ENCODE measurements at regions not wholly inside any gene's neighbourhood (a gene's known extent, or its start where the extent isn't known, plus 50 kb on each side); places are given as distances from the start of the nearest gene placed in this dataset.
"Not testable (repeated sequence)": the region's sequence is repeated elsewhere in the genome, so short reads cannot be mapped to it uniquely, and the experiment has no call there.

DNA sequence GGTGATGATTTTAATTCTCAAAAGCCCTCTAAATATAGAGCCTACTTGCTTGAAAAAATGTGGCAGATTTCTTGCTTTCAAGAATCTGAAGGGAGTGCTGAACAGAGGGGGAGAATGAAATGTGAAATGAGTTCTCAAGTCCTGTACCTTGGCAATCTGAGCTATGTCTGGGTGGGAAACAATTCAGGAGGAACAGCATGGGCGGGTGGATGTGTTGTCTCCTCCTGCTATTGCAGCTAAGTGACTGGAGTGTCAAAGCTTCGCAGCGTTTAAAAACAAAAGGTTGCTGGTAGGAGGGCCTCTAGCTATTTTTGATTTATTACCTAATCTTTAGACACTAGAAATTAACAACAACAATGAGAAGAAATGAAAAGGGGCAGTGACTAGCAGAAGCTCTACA, 102.5 kb upstream of the ARG1 start:
- ChIA-PET POLR2A (ENCODE audit: low non-redundant PET) (no interaction called here), CTCF (no interaction called here)
- DNase-seq (ENCODE audit: low spot score): no peak
- TF ChIP-seq, protein P1, sequence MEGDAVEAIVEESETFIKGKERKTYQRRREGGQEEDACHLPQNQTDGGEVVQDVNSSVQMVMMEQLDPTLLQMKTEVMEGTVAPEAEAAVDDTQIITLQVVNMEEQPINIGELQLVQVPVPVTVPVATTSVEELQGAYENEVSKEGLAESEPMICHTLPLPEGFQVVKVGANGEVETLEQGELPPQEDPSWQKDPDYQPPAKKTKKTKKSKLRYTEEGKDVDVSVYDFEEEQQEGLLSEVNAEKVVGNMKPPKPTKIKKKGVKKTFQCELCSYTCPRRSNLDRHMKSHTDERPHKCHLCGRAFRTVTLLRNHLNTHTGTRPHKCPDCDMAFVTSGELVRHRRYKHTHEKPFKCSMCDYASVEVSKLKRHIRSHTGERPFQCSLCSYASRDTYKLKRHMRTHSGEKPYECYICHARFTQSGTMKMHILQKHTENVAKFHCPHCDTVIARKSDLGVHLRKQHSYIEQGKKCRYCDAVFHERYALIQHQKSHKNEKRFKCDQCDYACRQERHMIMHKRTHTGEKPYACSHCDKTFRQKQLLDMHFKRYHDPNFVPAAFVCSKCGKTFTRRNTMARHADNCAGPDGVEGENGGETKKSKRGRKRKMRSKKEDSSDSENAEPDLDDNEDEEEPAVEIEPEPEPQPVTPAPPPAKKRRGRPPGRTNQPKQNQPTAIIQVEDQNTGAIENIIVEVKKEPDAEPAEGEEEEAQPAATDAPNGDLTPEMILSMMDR (conservative IDR thresholded peaks at IDR 0.05; ENCODE audit: low read depth): no peak
- no peak overlapping the region for H3K27ac ChIP-seq

DNA sequence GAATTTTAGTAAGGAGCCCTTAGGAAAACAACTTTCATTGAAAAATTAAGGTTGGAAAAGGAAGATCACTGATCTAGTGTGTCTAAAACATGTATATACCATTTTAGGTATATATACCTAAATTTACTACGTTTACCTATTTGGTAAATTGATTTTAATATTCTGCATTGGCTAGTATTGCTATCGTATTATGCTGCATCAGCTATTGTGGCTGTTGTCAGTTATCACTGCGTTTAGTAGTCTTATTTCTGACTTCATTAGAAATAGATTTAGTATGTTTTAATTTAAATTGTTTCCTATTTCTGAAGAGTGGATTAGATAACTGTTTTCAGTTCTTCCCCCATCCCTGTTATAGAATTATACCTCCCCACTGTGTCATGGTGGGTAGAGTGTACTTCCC, 101.7 kb upstream of the ARG1 start:
- TF ChIP-seq, protein P1 (conservative IDR thresholded peaks at IDR 0.05; ENCODE audit: low read depth): no peak
- no peak for DNase-seq (ENCODE audit: low spot score)
- no peak overlapping the region for H3K27ac ChIP-seq
- ChIA-PET CTCF (no interaction called here), POLR2A (ENCODE audit: low non-redundant PET) (no interaction called here)

DNA sequence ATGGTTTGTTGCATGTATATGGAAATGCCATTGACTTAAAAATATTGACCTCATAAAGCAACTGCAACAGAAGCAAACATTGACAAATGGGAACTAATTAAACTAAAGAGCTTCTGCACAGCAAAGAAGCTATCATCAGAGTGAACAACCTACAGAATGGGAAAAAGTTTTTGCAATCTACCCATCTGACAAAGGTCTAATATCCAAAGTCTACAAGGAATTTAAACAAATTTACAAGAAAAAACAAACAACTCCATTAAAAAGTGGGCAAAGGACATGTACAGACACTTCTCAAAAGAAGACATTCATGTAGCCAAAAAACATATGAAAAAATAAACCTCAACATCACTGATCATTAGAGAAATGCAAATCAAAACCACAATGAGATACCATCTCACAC, 99.7 kb upstream of the ARG1 start:
- CTCF ChIA-PET: interaction anchor here (0.8 kb wide), 1 partner anchor 254 kb away, joined by 5 read pairs; no protein-coding TSS in a partner anchor
- DNase-seq (ENCODE audit: low spot score); H3K27ac ChIP-seq; POLR2A ChIA-PET (ENCODE audit: low non-redundant PET): not testable (repeated sequence)

DNA sequence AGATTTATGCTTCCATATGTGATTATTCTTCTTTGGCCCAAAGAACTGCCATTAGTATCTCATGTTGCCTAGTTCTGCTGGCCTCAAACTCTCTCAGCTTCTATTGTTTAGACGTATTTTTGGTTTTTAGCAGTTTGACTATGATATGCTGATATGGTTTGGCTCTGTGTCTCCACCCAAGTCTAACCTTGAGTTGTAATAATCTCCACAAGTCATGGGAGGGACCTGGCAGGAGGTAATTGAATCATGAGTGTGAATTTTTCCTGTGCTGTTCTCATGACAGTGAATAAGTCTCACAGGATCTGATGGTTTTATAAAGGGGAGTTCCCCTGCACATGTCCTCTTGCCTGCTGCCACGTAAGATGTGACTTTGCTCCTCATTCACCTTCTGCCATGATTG, 96.7 kb upstream of the ARG1 start:
- CTCF ChIA-PET: no interaction called here
- TF ChIP-seq, protein P1 (conservative IDR thresholded peaks at IDR 0.05; ENCODE audit: low read depth): no peak
- no peak overlapping the region for H3K27ac ChIP-seq
- DNase-seq (ENCODE audit: low spot score): no peak
- POLR2A ChIA-PET (ENCODE audit: low non-redundant PET): no interaction called here

DNA sequence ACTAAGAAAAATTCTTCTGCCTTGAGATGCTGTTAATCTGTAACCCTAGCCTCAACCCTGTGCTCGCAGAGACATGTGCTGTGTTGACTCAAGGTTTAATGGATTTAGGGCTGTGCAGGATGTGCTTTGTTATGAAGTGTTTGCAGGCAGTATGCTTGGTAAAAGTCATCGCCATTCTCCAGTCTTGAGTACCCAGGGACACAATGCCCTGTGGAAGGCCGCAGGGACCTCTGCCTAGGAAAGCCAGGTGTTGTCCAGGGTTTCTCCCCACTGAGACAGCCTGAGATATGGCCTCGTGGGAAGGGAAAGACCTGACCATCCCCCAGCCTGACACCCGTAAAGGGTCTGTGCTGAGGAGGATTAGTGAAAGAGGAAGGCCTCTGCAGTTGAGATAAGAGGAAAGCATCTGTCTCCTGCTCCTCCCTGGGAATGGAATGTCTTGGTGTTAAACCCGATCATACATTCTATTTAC, 94.2 kb upstream of the ARG1 start:
- H3K27ac ChIP-seq; CTCF ChIA-PET; POLR2A ChIA-PET (ENCODE audit: low non-redundant PET): not testable (repeated sequence)

DNA sequence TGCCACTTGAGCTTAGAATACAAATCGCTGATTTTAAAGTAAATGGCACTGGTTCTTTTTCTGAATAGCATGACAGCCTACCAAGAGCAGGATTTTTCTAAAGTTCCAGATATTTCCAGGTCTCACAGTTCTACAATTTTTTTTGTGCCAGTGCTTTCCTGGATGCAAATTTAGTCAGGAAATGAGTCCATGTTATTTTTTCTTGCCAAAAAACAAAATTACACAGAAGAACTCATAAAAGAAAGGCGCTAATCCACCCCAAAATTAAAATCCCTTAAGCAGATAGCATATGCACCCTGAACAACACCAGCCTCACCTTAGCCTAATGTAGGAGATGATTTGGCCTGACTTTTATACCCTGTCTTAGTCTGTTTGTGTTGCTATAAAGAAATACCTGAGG, 86.4 kb upstream of the ARG1 start:
- POLR2A ChIA-PET (ENCODE audit: low non-redundant PET): no interaction called here
- TF ChIP-seq, protein P1 (conservative IDR thresholded peaks at IDR 0.05; ENCODE audit: low read depth): no peak
- H3K27ac ChIP-seq: no peak overlapping the region
- no peak for DNase-seq (ENCODE audit: low spot score)
- CTCF ChIA-PET: no interaction called here

More for the DNA sequence above, 94.2 kb upstream of the ARG1 start:
- DNase-seq (ENCODE audit: low spot score): not testable (repeated sequence)

DNA sequence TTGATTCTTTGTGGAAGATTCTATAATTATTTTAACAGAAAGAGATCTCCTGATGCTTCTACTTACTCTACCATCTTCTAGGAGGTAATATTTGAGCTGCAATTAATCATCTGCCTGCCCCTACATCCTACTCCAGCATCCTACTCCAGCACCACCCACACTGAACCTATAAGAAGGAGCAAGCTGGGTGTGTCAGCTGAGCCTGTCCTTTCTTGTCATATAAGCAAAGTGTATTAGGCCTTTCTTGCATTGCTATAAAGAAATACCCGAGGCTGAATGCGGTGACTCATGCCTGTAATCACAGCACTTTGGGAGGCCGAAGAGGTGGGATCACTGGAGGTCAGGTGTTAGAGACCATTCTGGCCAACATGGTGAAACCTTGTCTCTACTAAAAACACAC, 84.2 kb upstream of the ARG1 start:
- ChIA-PET CTCF (interaction anchor here (0.6 kb wide), 1 partner anchor 547 kb away, joined by 3 read pairs; no protein-coding TSS in a partner anchor), POLR2A (ENCODE audit: low non-redundant PET) (no interaction called here)
- TF ChIP-seq, protein P1 (conservative IDR thresholded peaks at IDR 0.05; ENCODE audit: low read depth): no peak
- no peak for DNase-seq (ENCODE audit: low spot score)
- no peak overlapping the region for H3K27ac ChIP-seq

DNA sequence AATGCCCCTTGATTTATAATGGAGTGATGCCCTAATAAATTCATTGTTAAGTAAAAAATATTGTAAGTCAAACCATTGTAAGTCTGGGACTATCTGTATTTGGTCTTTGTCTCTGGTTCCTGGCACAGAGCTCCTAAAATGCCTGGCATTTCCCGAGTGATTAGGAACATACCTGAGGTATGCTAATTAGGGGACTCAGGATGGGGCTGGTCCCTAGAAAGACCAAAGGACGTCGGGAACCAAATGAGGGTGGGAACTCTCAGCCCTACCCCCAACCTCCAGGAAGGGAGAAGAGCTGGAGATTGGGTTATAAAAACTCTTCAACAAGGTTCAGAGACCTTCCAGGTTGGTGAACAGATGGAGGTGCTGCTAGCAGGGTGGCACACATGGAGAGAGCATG, 82.6 kb upstream of the ARG1 start:
- CTCF ChIA-PET: no interaction called here
- H3K27ac ChIP-seq: no peak overlapping the region
- TF ChIP-seq, protein P1 (conservative IDR thresholded peaks at IDR 0.05; ENCODE audit: low read depth): no peak
- no peak for DNase-seq (ENCODE audit: low spot score)
- POLR2A ChIA-PET (ENCODE audit: low non-redundant PET): no interaction called here
